Ectodermal cell (in vitro differentiated cells): ENCODE measurements at regions not wholly inside any gene's neighbourhood (a gene's known extent, or its start where the extent isn't known, plus 50 kb on each side); places are given as distances from the start of the nearest gene placed in this dataset.
"Not testable (repeated sequence)": the region's sequence is repeated elsewhere in the genome, so short reads cannot be mapped to it uniquely, and the experiment has no call there.

Source experiments
- H3K27ac ChIP-seq: 2 replicates; pipeline ENCODE4 v1.7.0; 2013; ENCODE audit warnings: mild to moderate bottlenecking, low read depth, low read length; ENCODE audit not compliant: insufficient read depth, poor library complexity, severe bottlenecking
- H3K27me3 ChIP-seq: 2 replicates; pipeline ENCODE4 v1.7.0; 2013; ENCODE audit warnings: mild to moderate bottlenecking, low read length; ENCODE audit not compliant: insufficient read depth, control insufficient read depth, poor library complexity, severe bottlenecking
- H3K36me3 ChIP-seq: one replicate; pipeline ENCODE4 v1.7.0; 2013; ENCODE audit warnings: low read length; ENCODE audit not compliant: control insufficient read depth, insufficient read depth
- H3K4me1 ChIP-seq: one replicate; pipeline ENCODE4 v1.7.0; 2013; ENCODE audit warnings: low read length; ENCODE audit not compliant: control insufficient read depth, insufficient read depth
- H3K4me3 ChIP-seq: 2 replicates; pipeline ENCODE4 v1.7.0; 2013; ENCODE audit warnings: low read depth, low read length, control low read depth; ENCODE audit not compliant: insufficient read depth
- H3K9me3 ChIP-seq: 2 replicates; pipeline ENCODE4 v1.7.0; 2013; ENCODE audit warnings: mild to moderate bottlenecking, low read length, moderate library complexity; ENCODE audit not compliant: control insufficient read depth
- WGBS, 2 experiments: methylation state at CpG; one replicate each; pipeline ENCODE4 v1.1.7; 2013; ENCODE audit warnings: missing lambda C conversion rate in 2 of 2; 5-methylcytosine and 5-hydroxymethylcytosine counted together

GRCh38 chr14:71771421-71771820 lies 160.8 kb upstream of the RGS6 start:
- 89 to 92% methylated on average over 4 of the region's 4 CpGs for WGBS, 2 experiments
- H3K27ac ChIP-seq, H3K4me3 ChIP-seq, H3K36me3 ChIP-seq, H3K27me3 ChIP-seq, H3K4me1 ChIP-seq, H3K9me3 ChIP-seq: not testable (repeated sequence)

- not testable (repeated sequence) for H3K9me3 ChIP-seq, H3K36me3 ChIP-seq, H3K4me3 ChIP-seq, H3K4me1 ChIP-seq, H3K27me3 ChIP-seq, H3K27ac ChIP-seq
- WGBS, 2 experiments: 90 to 94% methylated on average over 17 of the region's 17 CpGs
These were observed 160.2 kb upstream of the RGS6 start for GRCh38 chr14:71771996-71772395.

GRCh38 chr14:71773898-71774481 lies 158.2 kb upstream of the RGS6 start:
- Histone ChIP-seq H3K27me3 (no peaks in the 10 kb centered on the region), H3K27ac (no peak overlapping the region), H3K36me3 (no peaks in the 10 kb centered on the region), H3K9me3 (no peaks in the 10 kb centered on the region), H3K4me3 (no peak overlapping the region), H3K4me1 (no peaks in the 10 kb centered on the region)
- 92 to 93% methylated on average over 3 of the region's 3 CpGs for WGBS, 2 experiments

- H3K36me3 ChIP-seq: no peaks in the 10 kb centered on the region
- no peaks in the 10 kb centered on the region for H3K9me3 ChIP-seq
- WGBS, 2 experiments: 21 to 30% methylated on average over 10 of the region's 10 CpGs
- no peak overlapping the region for H3K27ac ChIP-seq
- H3K27me3 ChIP-seq: no peaks in the 10 kb centered on the region
- no peaks in the 10 kb centered on the region for H3K4me1 ChIP-seq
- no peak overlapping the region for H3K4me3 ChIP-seq
These were observed 155.5 kb upstream of the RGS6 start for GRCh38 chr14:71776471-71777360.

GRCh38 chr14:71780075-71780474 lies 152.2 kb upstream of the RGS6 start:
- Histone ChIP-seq H3K27ac (no peak overlapping the region), H3K4me1 (no peaks in the 10 kb centered on the region), H3K36me3 (no peaks in the 10 kb centered on the region), H3K9me3 (peaks cover 2% of the 10 kb centered on the region), H3K27me3 (no peaks in the 10 kb centered on the region), H3K4me3 (no peak overlapping the region)
- WGBS, 2 experiments: 89 to 90% methylated on average over 2 of the region's 2 CpGs

- Histone ChIP-seq H3K4me1 (no peaks in the 10 kb centered on the region), H3K27ac (no peak overlapping the region), H3K36me3 (no peaks in the 10 kb centered on the region), H3K9me3 (peaks cover 2% of the 10 kb centered on the region), H3K27me3 (no peaks in the 10 kb centered on the region), H3K4me3 (no peak overlapping the region)
- 92 to 97% methylated on average over 1 to 2 of the region's 3 CpGs for WGBS, 2 experiments
These were observed 151.4 kb upstream of the RGS6 start for GRCh38 chr14:71780822-71781221.

- H3K36me3 ChIP-seq: no peaks in the 10 kb centered on the region
- no peaks in the 10 kb centered on the region for H3K4me1 ChIP-seq
- WGBS, 2 experiments: 77 to 78% methylated on average over 4 of the region's 4 CpGs
- no peak overlapping the region for H3K4me3 ChIP-seq
- H3K27me3 ChIP-seq: no peaks in the 10 kb centered on the region
- no peak overlapping the region for H3K27ac ChIP-seq
- peaks cover 2% of the 10 kb centered on the region for H3K9me3 ChIP-seq
These were observed 149.1 kb upstream of the RGS6 start for GRCh38 chr14:71783088-71783487.

GRCh38 chr14:71783786-71784185 lies 148.4 kb upstream of the RGS6 start:
- H3K4me3 ChIP-seq: no peak overlapping the region
- no peaks in the 10 kb centered on the region for H3K27me3 ChIP-seq
- no peaks in the 10 kb centered on the region for H3K4me1 ChIP-seq
- H3K27ac ChIP-seq: no peak overlapping the region
- peaks cover 2% of the 10 kb centered on the region for H3K9me3 ChIP-seq
- no peaks in the 10 kb centered on the region for H3K36me3 ChIP-seq
- WGBS, 2 experiments: 88% methylated on average over 4 of the region's 4 CpGs

- H3K27me3 ChIP-seq: no peaks in the 10 kb centered on the region
- no peaks in the 10 kb centered on the region for H3K4me1 ChIP-seq
- H3K36me3 ChIP-seq: no peaks in the 10 kb centered on the region
- H3K9me3 ChIP-seq: no peaks in the 10 kb centered on the region
- no peak overlapping the region for H3K27ac ChIP-seq
- no peak overlapping the region for H3K4me3 ChIP-seq
- 96 to 100% methylated on average over 1 of the region's 1 CpG for WGBS, 2 experiments
These were observed 143.2 kb upstream of the RGS6 start for GRCh38 chr14:71789005-71789404.

GRCh38 chr14:71799841-71800240 lies 132.4 kb upstream of the RGS6 start:
- Histone ChIP-seq H3K9me3 (no peaks in the 10 kb centered on the region), H3K27me3 (no peaks in the 10 kb centered on the region), H3K36me3 (no peaks in the 10 kb centered on the region), H3K4me1 (no peaks in the 10 kb centered on the region), H3K4me3 (no peak overlapping the region), H3K27ac (no peak overlapping the region)
- 89 to 97% methylated on average over 1 of the region's 1 CpG for WGBS, 2 experiments
